ENCODE measurements at regions not wholly inside any gene's neighbourhood (a gene's known extent, or its start where the extent isn't known, plus 50 kb on each side); places are given as distances from the start of the nearest gene placed in this dataset.
A peak's percentile ranks its signal among the peaks of the same experiment; 100 is the strongest.

GRCh38 chr1:50354813-50355212 is 68.4 kb downstream of the DMRTA2 start:
- TF ChIP-seq BACH2 (CRISPR knock-in tag; IDR thresholded peaks at IDR 0.05; ENCODE audit: borderline replicate concordance) (no peak), SNAI2 (CRISPR knock-in tag; IDR thresholded peaks at IDR 0.05) (no peak), CREB5 (CRISPR knock-in tag; IDR thresholded peaks at IDR 0.05; ENCODE audit: low read depth) (no peak), CSRNP3 (CRISPR knock-in tag; IDR thresholded peaks at IDR 0.05) (no peak), ZFP3 (CRISPR knock-in tag; IDR thresholded peaks at IDR 0.05) (no peak), ZNF70 (CRISPR knock-in tag; IDR thresholded peaks at IDR 0.05) (no peak), ZNF565 (CRISPR knock-in tag; conservative IDR thresholded peaks at IDR 0.05; ENCODE audit: low read depth) (no peak), TSHZ2 (CRISPR knock-in tag; IDR thresholded peaks at IDR 0.05) (no peak), GLIS3 (CRISPR knock-in tag; IDR thresholded peaks at IDR 0.05) (no peak), ZC3H10 (CRISPR knock-in tag; IDR thresholded peaks at IDR 0.05) (no peak), ISL1 (CRISPR knock-in tag; IDR thresholded peaks at IDR 0.05) (no peak), ZNF8 (CRISPR knock-in tag; IDR thresholded peaks at IDR 0.05) (no peak), CSDC2 (CRISPR knock-in tag; IDR thresholded peaks at IDR 0.05) (no peak), ESRRG (CRISPR knock-in tag; IDR thresholded peaks at IDR 0.05) (no peak), TCF4 (CRISPR knock-in tag; IDR thresholded peaks at IDR 0.05; ENCODE audit: borderline replicate concordance) (no peak), PATZ1 (CRISPR knock-in tag; IDR thresholded peaks at IDR 0.05; ENCODE audit: borderline replicate concordance) (no peak)
- no peak for ATAC-seq

- ATAC-seq = no peak
- TF ChIP-seq PATZ1 (CRISPR knock-in tag; IDR thresholded peaks at IDR 0.05; ENCODE audit: borderline replicate concordance) (no peak), CSDC2 (CRISPR knock-in tag; IDR thresholded peaks at IDR 0.05) (no peak), ARNTL (CRISPR knock-in tag; IDR thresholded peaks at IDR 0.05; ENCODE audit: borderline replicate concordance, low read depth) (no peak), ISL1 (CRISPR knock-in tag; IDR thresholded peaks at IDR 0.05) (peak; percentile 44; the same call in 1 of the 2 replicates), ZFP3 (CRISPR knock-in tag; IDR thresholded peaks at IDR 0.05) (no peak), BACH2 (CRISPR knock-in tag; IDR thresholded peaks at IDR 0.05; ENCODE audit: borderline replicate concordance) (no peak), ZC3H10 (CRISPR knock-in tag; IDR thresholded peaks at IDR 0.05) (no peak)
These were observed 70.8 kb downstream of the DMRTA2 start for GRCh38 chr1:50352428-50352827.

- TF ChIP-seq RARB (CRISPR knock-in tag; IDR thresholded peaks at IDR 0.05) (no peak), TSHZ2 (CRISPR knock-in tag; IDR thresholded peaks at IDR 0.05) (no peak), PATZ1 (CRISPR knock-in tag; IDR thresholded peaks at IDR 0.05; ENCODE audit: borderline replicate concordance) (no peak), ZC3H10 (CRISPR knock-in tag; IDR thresholded peaks at IDR 0.05) (no peak), CSDC2 (CRISPR knock-in tag; IDR thresholded peaks at IDR 0.05) (no peak), TOX (CRISPR knock-in tag; IDR thresholded peaks at IDR 0.05; ENCODE audit: borderline replicate concordance) (no peak), OSR1 (CRISPR knock-in tag; IDR thresholded peaks at IDR 0.05) (no peak), ISL1 (CRISPR knock-in tag; IDR thresholded peaks at IDR 0.05) (no peak)
- ATAC-seq = no peak
These were observed 72.4 kb downstream of the DMRTA2 start for GRCh38 chr1:50350868-50351267.
